ENCODE measurements at regions not wholly inside any gene's neighbourhood (a gene's known extent, or its start where the extent isn't known, plus 50 kb on each side); places are given as distances from the start of the nearest gene placed in this dataset.

- no peak for TF ChIP-seq ZNF174 (tag by site-specific recombination; IDR thresholded peaks at IDR 0.05)
- no peak for TF ChIP-seq ZBTB1 (tag by site-specific recombination; IDR thresholded peaks at IDR 0.05)
- TF ChIP-seq PBX3 (CRISPR knock-in tag; IDR thresholded peaks at IDR 0.05), result no peak
- TF ChIP-seq GLI4 (tag by site-specific recombination; IDR thresholded peaks at IDR 0.05), result no peak
- no peak for TF ChIP-seq HOXA7 (CRISPR knock-in tag; IDR thresholded peaks at IDR 0.05; ENCODE audit: borderline replicate concordance)
- TF ChIP-seq ZNF335 (tag by site-specific recombination; conservative IDR thresholded peaks at IDR 0.05), result no peak
- TF ChIP-seq YY1 (tag by site-specific recombination; IDR thresholded peaks at IDR 0.05), result no peak
- TF ChIP-seq ZNF416 (tag by site-specific recombination; IDR thresholded peaks at IDR 0.05), result no peak
- no peak for TF ChIP-seq ZNF843 (tag by site-specific recombination; IDR thresholded peaks at IDR 0.05)
Observed at GRCh38 chr15:88385078-88385700, 82.0 kb downstream of the MRPL46 start.

All from HEK293 (cell line).